CD4-positive, alpha-beta T cell (primary cell): ENCODE measurements at regions not wholly inside any gene's neighbourhood (a gene's known extent, or its start where the extent isn't known, plus 50 kb on each side); places are given as distances from the start of the nearest gene placed in this dataset.

ENCODE experiments used
- ATAC-seq: fragments of 200-7000 bp; cut with Tn5 transposase; one replicate; pipeline ENCODE4 v1.10.0; 2022; ENCODE audit warnings: mild to moderate bottlenecking; ENCODE audit not compliant: poor library complexity
- CTCF ChIA-PET: fragments of 350-600 bp; sonication (Branson Sonifier 250); formaldehyde crosslinking; loops from one replicate; lab custom pipeline; 2021; ENCODE audit warnings: antibody characterized with exemption, inconsistent platforms; lab: Charles Lee
- POLR2A ChIA-PET: fragments of 350-600 bp; sonication (Branson Sonifier 250); formaldehyde crosslinking; loops from one replicate; lab custom pipeline; 2021; ENCODE audit warnings: antibody characterized with exemption, inconsistent platforms; lab: Charles Lee
- DNase-seq, 14 experiments: peaks; one replicate each; pipeline ENCODE4 v3.0.0-alpha.2; 2013 to 2020; ENCODE audit warnings: mixed read lengths in 2 of 14
- H3K27ac ChIP-seq, 2 donors: one replicate each; pipeline versions ENCODE4 v1.5.1 to v1.7.0; 2013; ENCODE audit warnings: low read length in 2 of 2, low read depth in 1 of 2, mild to moderate bottlenecking in 1 of 2
- H3K27me3 ChIP-seq, 2 experiments: 1 replicate in 1 of 2; 2 replicates in 1 of 2; pipeline versions ENCODE4 v1.6.1 to v1.7.0; 2013; ENCODE audit warnings: low read length in 2 of 2, control low read depth in 1 of 2, mild to moderate bottlenecking in 1 of 2, moderate library complexity in 1 of 2; ENCODE audit not compliant: insufficient read depth in 2 of 2, control insufficient read depth in 1 of 2
- H3K36me3 ChIP-seq: one replicate; pipeline ENCODE4 v1.6.1; 2013; ENCODE audit warnings: low read length, control low read depth; ENCODE audit not compliant: insufficient read depth
- H3K4me1 ChIP-seq: one replicate; pipeline ENCODE4 v1.6.1; 2013; ENCODE audit warnings: low read length, control low read depth; ENCODE audit not compliant: insufficient read depth
- H3K4me3 ChIP-seq: one replicate; pipeline ENCODE4 v1.5.1; 2013; ENCODE audit warnings: mild to moderate bottlenecking, low read length, moderate library complexity
- H3K9me3 ChIP-seq, 2 experiments: 1 replicate in 1 of 2; 2 replicates in 1 of 2; pipeline versions ENCODE4 v1.6.1 to v1.7.0; 2013; ENCODE audit warnings: low read length in 2 of 2, mild to moderate bottlenecking in 2 of 2, control low read depth in 1 of 2, moderate library complexity in 1 of 2; ENCODE audit not compliant: control insufficient read depth in 1 of 2, insufficient read depth in 1 of 2
- H3K27ac Mint-ChIP-seq: one replicate; pipeline ENCODE4 v1.8.0; 2020; ENCODE audit warnings: mixed read lengths
- H3K27me3 Mint-ChIP-seq: one replicate; pipeline ENCODE4 v1.8.0; 2021; ENCODE audit warnings: mixed read lengths
- H3K36me3 Mint-ChIP-seq: one replicate; pipeline ENCODE4 v1.8.0; 2021; ENCODE audit warnings: low read depth, mixed read lengths
- H3K4me1 Mint-ChIP-seq: one replicate; pipeline ENCODE4 v1.8.0; 2021; ENCODE audit warnings: low read depth, mixed read lengths
- H3K4me3 Mint-ChIP-seq: one replicate; pipeline ENCODE4 v1.8.0; 2020; ENCODE audit warnings: mild to moderate bottlenecking, mixed read lengths
- H3K9me3 Mint-ChIP-seq: one replicate; pipeline ENCODE4 v1.8.0; 2020; ENCODE audit warnings: mixed read lengths
- intact Hi-C, 2 experiments: fragments of 100-400 bp; cut with DNase I in 1 of 2; cut with micrococcal nuclease in 1 of 2; formaldehyde crosslinking; loops; one replicate each; pipeline versions ENCODE4 v1.15.1 to v1.9.0; 2023 to 2025; cut with DNase I, micrococcal nuclease
- TF ChIP-seq, protein P1 (sequence below): fragments of 200-600 bp; IDR thresholded peaks from one replicate; pipeline ENCODE4 v1.8.0; 2022; ENCODE audit warnings: antibody characterized with exemption, mild to moderate bottlenecking

DNA sequence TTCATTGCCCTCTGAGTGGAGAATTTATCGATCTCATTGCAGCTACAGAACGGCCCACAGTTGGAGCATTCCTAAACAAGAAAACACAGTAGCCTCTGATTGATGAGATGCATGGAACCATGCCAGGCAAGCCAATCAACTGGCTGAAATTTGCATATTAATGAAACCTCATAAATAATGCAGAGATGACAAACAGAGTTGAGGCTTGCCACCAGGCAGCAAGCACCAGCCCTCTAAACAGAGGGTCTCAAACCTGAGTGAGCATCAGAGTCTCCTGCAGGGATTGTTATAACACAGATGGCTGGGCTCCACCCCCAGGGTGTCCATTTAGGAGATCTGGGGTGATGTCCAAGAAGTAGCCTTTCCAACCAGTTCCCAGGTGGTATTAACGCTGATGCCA lies 60.9 kb upstream of the CMKLR1 start:
- Histone ChIP-seq H3K4me1 (no peaks in the 10 kb centered on the region), H3K27me3 (peaks cover 0 to 5% of the 10 kb centered on the region in 2 experiments), H3K36me3 (no peaks in the 10 kb centered on the region), H3K27ac (no peak overlapping the region), H3K4me3 (no peak overlapping the region), H3K9me3 (peaks cover 0 to 3% of the 10 kb centered on the region in 2 experiments)
- no peaks in the 10 kb centered on the region for H3K4me1 Mint-ChIP-seq
- POLR2A ChIA-PET = no interaction called here
- intact Hi-C loops = no loop called here
- H3K36me3 Mint-ChIP-seq = no peaks in the 10 kb centered on the region
- no peak for DNase-seq
- no peak overlapping the region for H3K4me3 Mint-ChIP-seq
- TF ChIP-seq, protein P1, sequence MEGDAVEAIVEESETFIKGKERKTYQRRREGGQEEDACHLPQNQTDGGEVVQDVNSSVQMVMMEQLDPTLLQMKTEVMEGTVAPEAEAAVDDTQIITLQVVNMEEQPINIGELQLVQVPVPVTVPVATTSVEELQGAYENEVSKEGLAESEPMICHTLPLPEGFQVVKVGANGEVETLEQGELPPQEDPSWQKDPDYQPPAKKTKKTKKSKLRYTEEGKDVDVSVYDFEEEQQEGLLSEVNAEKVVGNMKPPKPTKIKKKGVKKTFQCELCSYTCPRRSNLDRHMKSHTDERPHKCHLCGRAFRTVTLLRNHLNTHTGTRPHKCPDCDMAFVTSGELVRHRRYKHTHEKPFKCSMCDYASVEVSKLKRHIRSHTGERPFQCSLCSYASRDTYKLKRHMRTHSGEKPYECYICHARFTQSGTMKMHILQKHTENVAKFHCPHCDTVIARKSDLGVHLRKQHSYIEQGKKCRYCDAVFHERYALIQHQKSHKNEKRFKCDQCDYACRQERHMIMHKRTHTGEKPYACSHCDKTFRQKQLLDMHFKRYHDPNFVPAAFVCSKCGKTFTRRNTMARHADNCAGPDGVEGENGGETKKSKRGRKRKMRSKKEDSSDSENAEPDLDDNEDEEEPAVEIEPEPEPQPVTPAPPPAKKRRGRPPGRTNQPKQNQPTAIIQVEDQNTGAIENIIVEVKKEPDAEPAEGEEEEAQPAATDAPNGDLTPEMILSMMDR = no peak
- H3K27me3 Mint-ChIP-seq = peaks cover 30% of the 10 kb centered on the region
- CTCF ChIA-PET = no interaction called here
- no peak for ATAC-seq
- peaks cover 4% of the 10 kb centered on the region for H3K9me3 Mint-ChIP-seq
- H3K27ac Mint-ChIP-seq = no peak overlapping the region

DNA sequence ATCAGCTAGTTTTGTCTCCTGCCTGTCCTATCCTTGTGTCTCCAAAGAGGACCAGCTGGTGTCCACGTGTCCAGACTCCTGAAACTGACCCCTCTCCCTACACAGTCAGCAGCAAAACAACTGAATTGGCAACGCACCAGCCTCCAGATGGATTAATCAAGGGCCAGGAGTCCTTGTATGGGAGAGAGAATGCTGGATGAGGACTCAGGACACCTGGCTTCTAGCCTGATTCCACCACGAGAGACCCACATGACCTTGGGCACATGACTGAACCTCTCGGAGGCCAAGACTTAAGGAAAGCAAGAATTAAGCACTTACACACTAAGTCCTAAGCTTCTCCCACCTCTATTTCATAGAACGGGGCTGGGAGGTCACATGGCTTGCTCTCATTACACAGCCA lies 60.4 kb upstream of the CMKLR1 start:
- TF ChIP-seq, protein P1 = no peak
- Mint-ChIP-seq H3K36me3 (no peaks in the 10 kb centered on the region), H3K9me3 (peaks cover 4% of the 10 kb centered on the region), H3K4me3 (no peak overlapping the region), H3K4me1 (no peaks in the 10 kb centered on the region), H3K27ac (no peak overlapping the region), H3K27me3 (peaks cover 30% of the 10 kb centered on the region)
- ChIA-PET POLR2A (no interaction called here), CTCF (no interaction called here)
- Histone ChIP-seq H3K4me1 (no peaks in the 10 kb centered on the region), H3K27ac (no peak overlapping the region), H3K4me3 (no peak overlapping the region), H3K36me3 (no peaks in the 10 kb centered on the region), H3K27me3 (peaks cover 0 to 5% of the 10 kb centered on the region in 2 experiments), H3K9me3 (peaks cover 0 to 3% of the 10 kb centered on the region in 2 experiments)
- intact Hi-C loops = no loop called here
- DNase-seq (no peak), ATAC-seq (no peak)

- no peaks in the 10 kb centered on the region for H3K27me3 ChIP-seq
- H3K9me3 ChIP-seq = peaks cover 3% of the 10 kb centered on the region in 2 experiments
- Mint-ChIP-seq H3K27ac (no peak overlapping the region), H3K9me3 (peaks cover 4% of the 10 kb centered on the region), H3K27me3 (peaks cover 36% of the 10 kb centered on the region), H3K4me1 (no peaks in the 10 kb centered on the region), H3K36me3 (no peaks in the 10 kb centered on the region), H3K4me3 (no peak overlapping the region)
- H3K27ac ChIP-seq = no peak overlapping the region
- CTCF ChIA-PET = no interaction called here
- no peak for ATAC-seq
- intact Hi-C loops = no loop called here
- POLR2A ChIA-PET = no interaction called here
- DNase-seq = no peak
- H3K36me3 ChIP-seq = no peaks in the 10 kb centered on the region
- no peak overlapping the region for H3K4me3 ChIP-seq
- no peaks in the 10 kb centered on the region for H3K4me1 ChIP-seq
- TF ChIP-seq, protein P1 = no peak
Observed at GRCh38 chr12:108394196-108394595, 55.1 kb upstream of the CMKLR1 start.
